A204.1 (cell line): ENCODE measurements at regions not wholly inside any gene's neighbourhood (a gene's known extent, or its start where the extent isn't known, plus 50 kb on each side); places are given as distances from the start of the nearest gene placed in this dataset.
A peak's percentile ranks its signal among the peaks of the same experiment; 100 is the strongest.
"Not testable (repeated sequence)": the region's sequence is repeated elsewhere in the genome, so short reads cannot be mapped to it uniquely, and the experiment has no call there.

Experiments used
- FAIRE-seq: peaks from 2 replicates; lab custom pipeline; 2012; peaks lifted over from hg19 to GRCh38; lab: Jason Lieb, UNC

GRCh38 chr17:27095821-27096220, 198.1 kb upstream of the WSB1 start:
- FAIRE-seq = not testable (repeated sequence)

- FAIRE-seq = not testable (repeated sequence)
Observed at GRCh38 chr17:27099266-27099665, 194.6 kb upstream of the WSB1 start.

- not testable (repeated sequence) for FAIRE-seq
Observed at GRCh38 chr17:27104605-27105221, 189.2 kb upstream of the WSB1 start.

- peak; percentile 3 for FAIRE-seq
Observed at GRCh38 chr17:27105636-27106035, 188.3 kb upstream of the WSB1 start.

- no peak for FAIRE-seq
Observed at GRCh38 chr17:27106347-27106981, 187.4 kb upstream of the WSB1 start.

- no peak for FAIRE-seq
Observed at GRCh38 chr17:27106982-27107360, 186.9 kb upstream of the WSB1 start.

GRCh38 chr17:27107386-27108328, 186.3 kb upstream of the WSB1 start:
- FAIRE-seq = peak; percentile 29

GRCh38 chr17:27109346-27109745, 184.6 kb upstream of the WSB1 start:
- no peak for FAIRE-seq

- no peak for FAIRE-seq
Observed at GRCh38 chr17:27153005-27153404, 140.9 kb upstream of the WSB1 start.

GRCh38 chr17:27155866-27156265, 138.0 kb upstream of the WSB1 start:
- no peak for FAIRE-seq

GRCh38 chr17:27157297-27157696, 136.6 kb upstream of the WSB1 start:
- no peak for FAIRE-seq

GRCh38 chr17:27157898-27158297, 136.0 kb upstream of the WSB1 start:
- FAIRE-seq = no peak

- FAIRE-seq = no peak
Observed at GRCh38 chr17:27158382-27158781, 135.5 kb upstream of the WSB1 start.

GRCh38 chr17:27180322-27180721, 113.6 kb upstream of the WSB1 start:
- FAIRE-seq = no peak

- not testable (repeated sequence) for FAIRE-seq
Observed at GRCh38 chr17:27181379-27181925, 112.5 kb upstream of the WSB1 start.

GRCh38 chr17:27181935-27182334, 112.0 kb upstream of the WSB1 start:
- no peak for FAIRE-seq

GRCh38 chr17:27197505-27197904, 96.4 kb upstream of the WSB1 start:
- FAIRE-seq = not testable (repeated sequence)

- no peak for FAIRE-seq
Observed at GRCh38 chr17:27199948-27200347, 94.0 kb upstream of the WSB1 start.

GRCh38 chr17:27200476-27200875, 93.4 kb upstream of the WSB1 start:
- no peak for FAIRE-seq

- no peak for FAIRE-seq
Observed at GRCh38 chr17:27203241-27203640, 90.7 kb upstream of the WSB1 start.

- no peak for FAIRE-seq
Observed at GRCh38 chr17:27206447-27206846, 87.5 kb upstream of the WSB1 start.

- FAIRE-seq = no peak
Observed at GRCh38 chr17:27207073-27207513, 86.8 kb upstream of the WSB1 start.

- FAIRE-seq = not testable (repeated sequence)
Observed at GRCh38 chr17:27208370-27208769, 85.5 kb upstream of the WSB1 start.
